GM19328 (cell line): ENCODE measurements at regions not wholly inside any gene's neighbourhood (a gene's known extent, or its start where the extent isn't known, plus 50 kb on each side); places are given as distances from the start of the nearest gene placed in this dataset.
"Not testable (repeated sequence)": the region's sequence is repeated elsewhere in the genome, so short reads cannot be mapped to it uniquely, and the experiment has no call there.

ENCODE experiments used
- ATAC-seq: cut with Tn5 transposase; IDR thresholded peaks from one replicate; pipeline ENCODE4 v1.9.1; 2021; ENCODE audit warnings: mild to moderate bottlenecking, moderate library complexity; ENCODE audit not compliant: unreplicated experiment

DNA sequence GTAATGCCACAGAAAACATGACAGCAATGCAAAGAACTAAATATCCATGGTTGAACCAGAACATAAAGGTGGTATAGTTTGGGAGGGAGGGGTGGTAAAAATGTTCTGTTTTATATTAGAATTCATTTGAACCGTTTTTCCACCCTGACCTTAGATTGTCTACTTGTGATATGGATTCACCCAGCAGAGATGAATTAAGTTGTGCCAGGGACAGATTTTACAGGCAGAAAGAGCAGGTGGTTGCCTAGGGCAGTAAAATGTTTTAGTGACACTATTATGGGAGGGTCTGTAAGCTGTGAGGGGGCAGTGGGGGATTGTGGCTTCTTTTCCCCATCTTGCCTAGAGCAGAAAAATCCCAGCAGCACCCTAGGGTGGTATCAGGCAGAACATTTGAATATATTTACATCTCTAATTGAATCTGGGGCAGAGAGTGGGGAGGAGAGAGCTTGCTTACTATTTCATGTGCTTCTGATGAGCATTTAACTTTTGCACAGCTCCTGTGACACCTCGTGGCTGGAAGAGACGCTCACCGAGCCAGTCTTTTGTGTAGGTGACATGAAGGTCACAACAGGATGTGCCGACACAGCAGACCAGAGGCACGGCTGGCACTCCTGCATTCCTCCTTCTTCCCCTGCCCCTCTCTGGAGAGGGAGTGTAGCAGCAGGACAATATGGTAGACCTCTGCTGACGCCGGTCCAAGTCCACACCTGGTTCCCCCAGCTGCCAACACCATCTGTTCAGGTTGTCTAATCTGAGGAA lies 452.3 kb downstream of the IRS2 start:
- no peak for ATAC-seq

DNA sequence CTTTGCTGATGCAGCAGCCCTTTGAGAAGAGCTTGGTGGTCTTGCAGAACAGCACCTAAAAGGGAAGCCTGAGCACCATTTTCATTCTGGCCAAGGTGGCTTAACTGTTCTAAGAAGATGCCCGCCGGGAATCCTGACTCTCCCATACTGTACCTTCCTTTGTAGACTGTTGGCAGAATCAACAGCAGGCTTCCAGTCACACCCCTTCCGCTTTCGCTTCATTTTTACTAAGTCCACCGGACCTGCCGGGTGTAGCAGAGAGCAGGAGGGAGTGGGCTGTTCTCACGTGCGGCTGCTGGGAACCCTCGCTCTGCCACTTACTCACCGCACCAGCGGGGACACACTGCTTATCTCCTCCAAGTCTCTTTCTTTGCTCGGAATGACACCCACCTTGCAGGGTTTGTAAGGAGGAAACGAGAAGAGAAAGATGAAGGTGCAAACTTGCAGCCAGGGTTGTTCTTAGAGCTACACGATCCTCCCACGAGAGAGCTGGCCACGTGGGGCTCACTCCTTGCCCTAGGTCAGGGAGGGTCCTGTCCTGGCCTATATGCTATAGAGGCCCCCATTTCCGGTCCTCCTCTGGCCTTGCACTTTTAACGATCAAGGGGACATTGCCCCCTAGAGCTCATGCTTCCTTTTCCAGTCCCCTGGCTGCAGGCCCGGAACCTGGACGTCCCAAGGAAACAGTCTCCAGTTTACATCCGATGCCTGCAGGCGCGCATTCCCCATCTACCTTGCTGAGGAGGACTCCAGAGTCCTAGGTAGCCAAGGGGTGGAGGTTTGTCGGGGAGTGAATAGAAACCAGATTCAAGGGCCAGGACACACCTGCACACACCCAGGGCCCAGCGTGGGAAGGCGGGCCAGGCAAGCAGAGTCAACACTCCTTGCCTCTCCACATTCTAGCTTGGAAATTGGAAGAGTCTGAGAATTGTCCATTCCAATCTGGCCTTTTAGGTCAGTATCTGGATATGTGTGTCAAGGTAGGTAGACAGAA lies 453.6 kb downstream of the IRS2 start:
- ATAC-seq = no peak

DNA sequence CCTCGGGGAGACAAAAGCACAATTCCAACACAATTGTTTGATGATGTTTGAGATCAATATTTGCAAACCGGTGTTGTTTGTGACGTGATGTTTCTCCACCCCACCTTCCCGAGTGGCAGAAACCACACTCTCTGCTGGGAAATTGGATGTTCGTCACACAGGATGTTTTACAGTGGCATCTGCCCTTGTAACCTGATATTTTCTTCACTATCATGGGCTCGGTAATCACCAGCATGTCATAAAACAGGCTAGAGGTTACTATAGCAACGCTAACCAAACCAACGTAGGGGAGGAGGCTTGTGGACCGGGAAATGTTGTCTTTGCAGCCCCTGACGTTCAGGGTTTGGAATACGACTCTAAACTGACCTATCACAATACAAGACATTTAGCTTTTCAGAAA lies 454.5 kb downstream of the IRS2 start:
- ATAC-seq = no peak

DNA sequence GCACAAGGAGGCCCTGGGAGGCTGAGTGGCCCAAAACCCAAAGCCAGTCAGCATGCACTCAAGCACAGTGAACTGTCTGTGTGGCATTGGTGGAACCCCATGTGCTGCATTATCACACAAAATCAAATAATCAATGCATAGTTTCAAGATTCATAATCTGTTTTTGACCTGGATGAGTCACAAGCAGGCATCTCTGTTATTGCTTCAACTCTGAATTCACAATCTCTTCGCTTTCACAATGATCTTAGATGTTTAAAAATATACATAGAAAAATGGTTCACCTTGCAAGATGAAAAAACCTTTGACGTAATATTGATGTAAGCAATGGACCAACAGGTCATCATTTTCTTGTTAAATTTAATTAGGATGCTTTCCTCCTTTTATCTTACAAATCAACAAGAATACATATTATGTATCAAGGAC lies 455.4 kb downstream of the IRS2 start:
- no peak for ATAC-seq

DNA sequence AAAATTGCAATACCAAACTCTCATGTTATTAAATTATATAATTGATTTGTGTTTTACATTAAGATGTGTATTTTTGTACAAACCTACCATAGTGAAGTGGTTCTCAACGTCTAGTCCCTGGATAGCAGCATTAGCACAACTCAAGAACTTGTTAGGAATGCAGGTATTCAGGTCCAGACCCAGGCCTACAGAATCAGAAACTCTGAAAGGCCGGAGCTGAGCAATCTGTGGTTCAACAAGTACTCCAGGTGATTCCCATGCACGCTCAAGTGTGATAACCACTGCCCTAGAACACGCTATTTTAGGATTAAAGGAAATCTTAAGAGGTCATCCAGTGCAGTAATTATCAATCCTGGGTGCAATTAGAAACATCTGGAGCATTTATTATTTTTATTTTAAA lies 456.3 kb downstream of the IRS2 start:
- no peak for ATAC-seq

DNA sequence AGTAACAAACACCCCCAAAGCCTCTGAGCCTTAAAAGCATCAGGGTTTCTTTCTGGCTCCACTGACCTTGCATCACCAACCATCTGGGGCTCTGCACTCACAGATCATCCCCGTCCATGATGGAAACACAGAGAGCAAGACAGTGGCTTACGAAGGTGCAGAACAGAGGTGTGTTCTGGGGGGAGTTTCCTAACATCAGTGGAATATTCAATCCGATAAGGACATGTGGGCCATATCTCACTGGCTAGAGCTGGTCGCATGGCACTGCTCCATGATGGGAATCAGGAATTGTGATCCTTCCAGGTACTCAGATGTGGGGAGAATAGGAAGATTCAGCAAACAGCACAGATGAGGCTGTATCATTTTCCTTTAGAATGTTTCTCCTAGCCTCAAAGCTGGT lies 457.2 kb downstream of the IRS2 start:
- ATAC-seq = no peak

GRCh38 chr13:109326601-109327000 lies 459.8 kb downstream of the IRS2 start:
- ATAC-seq = no peak

DNA sequence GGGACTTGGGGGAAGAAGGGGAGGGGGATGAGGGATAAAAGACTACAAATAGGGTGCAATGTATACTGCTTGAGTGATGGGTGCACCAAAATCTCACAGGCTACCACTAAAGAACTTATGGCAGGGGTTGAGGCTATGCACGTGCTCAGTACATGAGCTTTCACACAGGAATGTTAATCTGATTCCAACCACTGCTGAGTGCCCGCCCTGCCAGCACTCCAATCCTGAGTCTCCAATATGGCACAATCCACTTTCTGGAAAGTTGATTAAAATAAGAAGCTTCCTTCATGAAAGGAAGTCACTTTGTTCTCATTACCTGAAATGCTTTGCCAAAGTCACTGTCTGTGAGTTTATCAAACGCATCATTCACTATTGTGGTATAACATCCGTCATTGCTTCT lies 463.0 kb downstream of the IRS2 start:
- no peak for ATAC-seq

DNA sequence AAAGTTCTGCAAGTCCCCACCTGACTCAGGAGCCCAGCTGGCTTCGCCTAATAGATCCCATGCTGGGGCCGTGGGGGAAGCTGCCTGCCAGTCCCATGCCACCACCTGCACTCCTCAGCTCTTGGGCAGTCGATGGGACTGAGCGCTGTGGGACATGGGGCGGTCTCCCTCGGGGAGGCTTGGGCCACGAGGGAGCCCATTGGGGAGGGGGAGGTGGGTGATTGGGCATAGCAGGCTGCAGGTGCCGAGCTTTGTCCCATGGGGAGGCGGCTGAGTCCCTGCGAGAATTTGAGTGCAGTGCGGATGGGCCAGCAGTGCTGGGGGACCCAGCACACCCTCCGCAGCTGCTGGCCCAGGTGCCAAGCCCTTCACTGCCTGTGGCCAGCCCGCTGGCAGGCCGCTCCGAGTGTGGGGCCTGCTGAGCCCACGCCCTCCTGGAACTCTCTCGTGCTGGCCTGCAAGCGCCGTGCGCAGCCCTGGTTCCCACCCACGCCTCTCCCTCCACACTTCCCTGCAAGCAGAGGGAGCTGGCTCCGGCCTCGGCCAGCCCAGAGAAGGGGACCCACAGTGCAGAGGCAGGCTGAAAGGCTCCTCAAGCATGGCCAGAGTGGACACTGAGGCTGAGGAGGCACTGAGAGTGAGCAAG lies 467.3 kb downstream of the IRS2 start:
- no peak for ATAC-seq

- no peak for ATAC-seq
Measured at GRCh38 chr13:109315481-109315880, 470.9 kb downstream of the IRS2 start.

DNA sequence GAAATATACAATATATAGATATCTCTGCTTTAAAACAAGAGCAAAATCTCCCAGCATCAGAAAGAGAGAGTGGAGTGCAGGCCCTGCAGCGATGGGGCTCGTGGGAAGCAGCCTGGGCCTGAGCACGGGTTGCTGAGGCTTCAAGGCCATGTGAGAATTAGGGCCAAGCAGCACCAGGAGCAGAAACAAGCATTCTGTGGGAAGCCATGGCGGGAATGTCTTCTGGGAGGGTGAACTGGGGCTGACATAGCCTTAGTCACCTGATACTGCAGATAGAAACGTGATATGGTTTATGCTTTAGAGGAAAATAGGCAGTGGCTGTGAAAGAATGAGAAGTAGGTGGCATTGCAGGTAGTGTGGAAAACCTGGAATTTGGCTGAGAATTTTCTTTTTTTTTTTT lies 472.3 kb downstream of the IRS2 start:
- ATAC-seq = no peak

DNA sequence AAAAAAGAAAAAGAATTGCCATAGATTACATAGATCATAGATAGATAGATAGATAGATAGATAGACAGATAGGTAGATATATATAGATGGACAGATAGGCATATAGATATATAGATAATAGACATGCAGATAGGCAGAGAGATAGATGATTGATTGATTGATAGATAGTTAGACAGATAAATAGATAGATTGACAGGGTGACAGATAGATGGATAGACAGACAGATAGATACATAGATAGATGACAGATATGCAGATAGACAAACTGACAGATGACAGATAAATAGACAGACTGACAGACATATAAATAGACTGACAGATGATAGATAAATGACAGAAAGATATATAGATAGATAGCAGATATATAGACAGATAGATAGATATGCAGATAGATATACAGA lies 474.0 kb downstream of the IRS2 start:
- no peak for ATAC-seq

- not testable (repeated sequence) for ATAC-seq
Measured at GRCh38 chr13:109311431-109311976, 474.9 kb downstream of the IRS2 start.

GRCh38 chr13:109309625-109310363 lies 476.6 kb downstream of the IRS2 start:
- ATAC-seq = no peak

DNA sequence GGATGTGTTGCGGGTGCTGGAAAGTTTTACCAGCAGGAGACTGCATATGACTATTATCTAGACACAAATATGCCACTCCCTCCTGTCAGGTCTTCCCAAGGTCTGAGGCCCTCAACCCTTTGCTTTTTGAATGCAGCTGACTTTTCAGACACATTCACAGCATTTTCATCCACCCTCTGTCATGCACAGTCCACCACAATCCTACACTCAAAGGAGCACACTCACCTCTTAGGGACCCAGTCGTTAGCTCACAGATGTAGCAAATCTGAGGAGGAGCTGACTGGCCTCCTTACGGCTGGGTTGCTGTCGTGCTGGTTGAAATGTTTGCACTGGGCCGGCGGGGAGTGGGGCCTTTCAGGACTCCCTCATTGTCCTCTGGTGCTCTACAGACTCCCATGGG lies 479.4 kb downstream of the IRS2 start:
- no peak for ATAC-seq

DNA sequence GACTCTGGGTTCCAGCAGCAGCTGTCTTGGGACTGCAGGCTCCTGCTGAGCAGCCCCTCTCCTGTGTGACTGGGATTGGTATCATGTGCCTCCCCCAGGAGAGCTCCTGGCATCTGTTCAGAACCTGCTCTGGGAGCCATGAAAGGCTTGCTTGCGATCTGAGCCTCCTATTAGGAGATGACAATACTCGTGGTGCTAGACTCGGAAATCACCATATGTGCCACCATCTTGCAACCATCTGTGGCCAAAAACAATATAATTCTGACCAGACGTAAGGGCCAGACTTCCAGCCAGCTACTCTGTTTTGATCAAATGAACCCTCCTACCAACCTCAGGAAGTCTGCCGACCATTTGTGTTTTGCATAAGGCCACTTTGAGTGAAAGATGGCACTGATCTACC lies 484.7 kb downstream of the IRS2 start:
- no peak for ATAC-seq

DNA sequence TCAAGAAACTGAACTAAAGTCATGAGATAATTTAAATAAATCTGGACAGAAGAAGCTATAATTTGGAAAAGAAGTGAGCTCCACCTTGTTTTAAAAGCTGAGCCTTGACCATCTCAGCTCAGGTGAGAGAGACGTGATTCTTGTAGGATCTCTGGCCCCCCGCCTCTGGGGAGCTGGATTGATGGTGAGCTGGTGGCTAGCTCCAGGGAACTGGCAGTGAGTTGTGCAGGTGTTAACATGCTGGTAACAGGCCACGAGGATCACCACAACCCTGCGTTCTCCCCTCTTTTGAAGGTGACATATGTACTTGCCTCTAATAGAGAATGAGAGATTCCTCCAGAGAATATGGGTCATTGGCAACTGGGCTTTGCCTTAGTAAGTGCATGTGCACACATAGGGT lies 485.1 kb downstream of the IRS2 start:
- ATAC-seq = no peak

DNA sequence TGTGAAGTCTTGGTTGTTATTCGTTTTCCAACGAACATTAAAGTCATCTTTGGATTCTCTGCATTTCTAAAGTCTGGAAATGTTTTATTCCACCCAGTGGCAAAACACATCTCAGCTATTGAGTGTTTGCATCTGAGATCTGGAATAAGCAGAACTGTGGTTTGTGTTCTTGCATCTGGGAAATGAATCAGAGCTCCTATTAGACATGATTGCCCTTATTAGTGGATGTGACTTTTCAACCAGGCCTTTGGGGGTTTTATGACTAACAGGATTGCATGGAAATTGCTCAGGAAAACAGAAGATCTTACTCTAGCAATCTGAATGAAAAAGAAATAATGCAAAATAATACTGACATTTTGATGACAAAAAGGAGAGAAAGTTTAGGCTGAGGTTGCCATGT lies 488.8 kb downstream of the IRS2 start:
- no peak for ATAC-seq

- ATAC-seq = no peak
Measured at GRCh38 chr13:109293166-109293565, 493.2 kb downstream of the IRS2 start.

DNA sequence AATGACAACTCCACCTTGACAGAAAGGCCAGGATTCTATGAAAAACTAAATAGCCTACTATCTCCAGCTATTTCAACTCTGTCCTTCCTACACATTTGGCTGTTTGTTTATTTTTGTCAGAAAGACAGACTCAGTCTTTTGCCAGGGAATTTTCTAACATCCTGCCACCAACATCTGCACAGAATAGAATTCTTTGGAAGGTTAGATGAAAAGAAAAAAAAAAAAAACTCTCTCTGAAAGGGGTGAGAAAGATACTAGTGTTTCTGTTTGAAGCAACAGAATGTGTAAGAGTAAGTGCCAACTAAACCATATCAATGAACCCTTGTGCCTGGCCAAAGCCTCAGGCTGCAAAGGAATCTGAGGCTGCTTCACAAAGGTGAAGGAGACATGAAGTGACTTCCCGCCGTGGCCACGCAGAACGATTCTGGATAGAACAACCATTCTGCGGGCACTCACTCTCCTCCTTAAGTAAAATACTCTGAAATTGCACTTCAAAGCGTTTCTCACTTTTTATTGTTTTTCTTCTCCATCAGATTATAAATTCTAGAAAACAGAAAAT lies 498.2 kb downstream of the IRS2 start:
- ATAC-seq = no peak
